NCI-H774 (cell line): ENCODE measurements at regions not wholly inside any gene's neighbourhood (a gene's known extent, or its start where the extent isn't known, plus 50 kb on each side); places are given as distances from the start of the nearest gene placed in this dataset.
"Not testable (repeated sequence)": the region's sequence is repeated elsewhere in the genome, so short reads cannot be mapped to it uniquely, and the experiment has no call there.

Experiments used
- DNase-seq: peaks from one replicate; lab custom pipeline; 2025; lab: John Stamatoyannopoulos, UW

DNA sequence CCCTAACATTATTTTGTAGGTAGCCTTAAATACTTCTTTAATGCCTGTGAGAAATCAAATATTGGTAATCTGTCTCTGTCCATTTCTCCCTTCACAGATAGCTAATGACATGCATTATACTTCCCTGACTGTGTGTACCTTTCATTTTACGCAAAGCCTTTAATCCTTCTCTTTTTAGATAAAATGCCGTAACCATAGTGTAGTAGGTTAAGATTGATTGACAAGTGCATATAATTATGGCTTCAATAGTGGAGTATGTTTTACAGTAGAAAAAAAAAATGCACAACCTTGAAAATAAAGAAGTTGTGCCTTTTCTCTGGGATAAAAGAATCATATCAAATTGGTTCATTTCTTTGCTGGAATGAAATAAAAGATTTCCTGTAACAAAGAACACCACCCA lies 559.6 kb upstream of the GRAMD2B start:
- DNase-seq: no peak

DNA sequence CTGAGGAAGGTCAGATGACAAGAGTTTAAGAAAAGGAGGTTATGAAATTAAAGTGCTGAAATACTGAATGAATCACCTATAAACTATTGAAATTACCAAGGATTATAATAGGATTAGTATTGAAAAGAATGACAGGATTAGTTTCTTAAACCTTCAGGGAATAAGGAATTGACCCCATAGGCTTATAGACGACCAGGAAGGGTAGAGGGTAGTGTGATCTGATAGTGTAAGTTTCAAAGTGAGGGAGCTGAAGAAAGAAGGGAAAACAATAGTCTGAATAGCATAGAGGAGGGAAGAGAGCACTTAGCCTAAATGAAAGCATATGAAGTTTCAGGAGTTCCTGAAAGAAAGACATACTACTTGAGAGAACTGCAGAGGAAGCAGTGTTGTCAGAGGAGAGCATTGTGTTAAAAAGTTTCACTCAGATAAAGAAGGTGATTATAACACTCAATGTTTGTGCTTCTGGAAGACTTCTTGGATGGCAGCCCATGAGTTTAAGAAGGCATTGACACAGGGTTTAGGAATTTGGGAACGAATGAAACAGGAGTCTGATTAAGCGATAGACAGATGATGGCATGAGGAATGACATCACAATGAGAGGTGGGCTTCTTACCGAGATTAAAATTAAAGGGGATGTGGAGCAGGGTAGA lies 557.9 kb upstream of the GRAMD2B start:
- no peak for DNase-seq

GRCh38 chr5:125868036-125868435 lies 555.2 kb upstream of the GRAMD2B start:
- DNase-seq: no peak

DNA sequence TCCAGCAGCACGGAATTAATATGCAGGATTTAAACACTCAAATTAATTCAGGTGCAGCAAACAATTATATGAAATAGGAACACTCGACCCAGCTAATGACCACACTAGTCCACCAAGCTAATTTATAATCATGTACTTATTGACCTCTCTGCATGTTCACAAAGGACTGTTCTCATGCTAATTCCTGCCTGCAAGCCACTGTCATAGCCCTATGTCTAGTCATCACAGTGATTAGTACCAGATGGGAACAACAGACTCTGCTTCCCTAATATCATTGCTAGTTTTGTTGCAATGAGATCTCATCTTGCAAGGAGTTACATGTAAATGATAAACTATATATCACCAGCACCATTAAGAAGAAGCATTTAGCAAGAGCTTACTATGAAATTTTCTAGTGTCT lies 553.0 kb upstream of the GRAMD2B start:
- no peak for DNase-seq

DNA sequence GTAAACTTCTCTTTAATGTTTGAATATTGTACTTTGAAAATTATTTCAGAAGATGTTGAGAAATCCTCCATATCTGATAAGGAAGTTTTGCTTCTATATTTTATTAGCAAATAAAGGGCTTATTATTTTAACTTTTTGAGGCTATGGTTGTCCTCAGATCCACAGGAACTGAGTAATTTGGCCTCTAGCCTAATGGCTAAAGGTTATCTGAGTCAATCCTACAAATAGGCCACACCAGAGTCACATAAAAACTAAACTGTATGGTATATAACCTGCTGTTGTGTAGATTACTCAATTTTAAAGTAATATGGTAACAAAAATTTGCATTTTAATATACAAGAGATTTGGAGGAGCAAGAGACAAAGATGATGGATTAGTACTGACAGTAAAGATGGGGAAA lies 549.2 kb upstream of the GRAMD2B start:
- no peak for DNase-seq

- DNase-seq: no peak
Observed at GRCh38 chr5:125874717-125875116, 548.5 kb upstream of the GRAMD2B start.

DNA sequence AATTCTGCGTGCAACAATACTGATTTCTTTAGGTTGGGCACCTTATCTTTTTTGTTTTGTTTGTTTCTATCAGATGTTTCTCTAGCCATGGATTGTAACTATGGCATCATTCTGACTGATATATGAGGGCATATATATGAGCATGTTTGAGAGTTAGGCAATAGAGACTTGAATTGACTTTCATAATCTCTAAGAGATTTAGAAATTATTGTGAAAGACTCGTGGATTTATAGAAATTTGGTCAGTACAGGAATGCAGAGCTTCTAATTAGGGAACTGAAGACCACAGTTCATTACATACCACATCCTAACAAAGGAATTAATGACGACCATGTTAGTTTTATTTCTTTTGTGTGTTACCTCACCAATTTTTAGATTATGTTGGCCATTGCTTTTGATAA lies 546.0 kb upstream of the GRAMD2B start:
- no peak for DNase-seq

- no peak for DNase-seq
Observed at GRCh38 chr5:125882061-125882460, 541.1 kb upstream of the GRAMD2B start.

GRCh38 chr5:125883223-125883622 lies 540.0 kb upstream of the GRAMD2B start:
- DNase-seq: no peak

GRCh38 chr5:125888358-125888757 lies 534.9 kb upstream of the GRAMD2B start:
- no peak for DNase-seq

DNA sequence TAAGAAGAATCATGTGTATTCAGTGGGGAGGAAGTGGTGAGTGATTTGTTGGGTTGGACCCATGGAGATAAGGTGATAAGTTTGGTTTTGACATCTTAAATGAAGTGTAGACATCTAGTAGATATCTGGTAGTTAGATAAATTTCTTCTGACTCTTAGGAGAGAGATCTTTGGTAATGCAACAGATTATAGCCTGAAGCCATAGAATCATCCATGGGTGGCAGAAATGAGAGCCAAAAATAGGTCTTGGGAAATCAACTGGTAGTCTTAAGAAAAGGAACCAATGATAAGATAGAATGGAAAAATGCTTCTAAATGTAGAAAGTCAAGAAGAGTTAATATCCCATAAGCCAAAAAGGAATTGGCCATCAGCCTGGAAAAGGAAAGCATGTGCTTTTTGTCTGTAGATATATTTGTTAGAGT lies 532.7 kb upstream of the GRAMD2B start:
- no peak for DNase-seq

DNA sequence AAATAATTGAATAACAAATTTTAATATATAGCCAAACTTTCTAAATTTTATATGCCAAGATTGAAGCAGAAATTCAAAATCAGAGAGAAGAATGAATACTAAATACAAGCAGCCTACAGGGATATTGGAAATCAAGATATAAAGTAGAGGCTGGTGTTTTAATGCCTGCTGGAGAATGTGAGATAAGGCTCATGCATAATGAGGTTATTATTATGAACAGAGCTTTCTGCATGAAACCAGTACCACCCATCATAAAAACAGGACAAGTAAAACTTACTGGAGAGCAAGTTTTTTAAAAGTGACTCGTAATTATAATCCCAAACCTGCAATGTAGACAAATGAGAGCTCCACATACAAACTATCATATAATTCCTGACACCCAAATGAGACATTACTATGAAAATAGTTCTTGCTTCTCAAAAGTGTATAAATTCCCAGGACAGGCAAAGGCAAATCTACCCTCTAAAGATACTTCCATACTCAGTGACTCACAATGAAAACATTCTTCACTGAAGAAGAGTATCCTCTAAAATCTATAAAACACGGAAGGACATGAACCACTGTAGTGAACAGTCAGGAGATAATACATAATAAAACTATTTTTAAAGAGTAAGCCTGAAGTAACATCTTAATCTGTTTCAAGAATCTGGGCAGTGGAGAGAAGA lies 532.0 kb upstream of the GRAMD2B start:
- no peak for DNase-seq

DNA sequence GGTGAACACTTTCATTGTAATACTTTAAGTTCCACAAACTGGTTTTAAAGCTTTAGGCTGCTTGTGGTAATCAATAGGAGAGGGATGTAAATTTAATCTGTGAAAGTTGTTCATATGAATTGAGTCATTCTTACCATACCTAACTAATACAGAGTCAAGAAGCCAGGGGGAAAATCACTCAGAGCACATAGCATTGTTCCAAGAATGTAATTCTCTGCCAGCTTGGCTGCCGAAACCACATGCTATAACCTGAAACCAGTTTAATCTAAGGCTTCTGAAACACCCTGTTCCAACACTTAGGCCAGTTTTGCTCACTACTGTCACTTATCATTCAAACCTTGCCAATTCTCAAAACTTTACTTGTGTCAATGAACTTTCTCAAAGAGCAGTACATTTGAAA lies 528.8 kb upstream of the GRAMD2B start:
- DNase-seq: no peak

GRCh38 chr5:125896368-125896767 lies 526.8 kb upstream of the GRAMD2B start:
- no peak for DNase-seq

- no peak for DNase-seq
Observed at GRCh38 chr5:125897089-125897488, 526.1 kb upstream of the GRAMD2B start.

- no peak for DNase-seq
Observed at GRCh38 chr5:125898851-125899405, 524.3 kb upstream of the GRAMD2B start.

DNA sequence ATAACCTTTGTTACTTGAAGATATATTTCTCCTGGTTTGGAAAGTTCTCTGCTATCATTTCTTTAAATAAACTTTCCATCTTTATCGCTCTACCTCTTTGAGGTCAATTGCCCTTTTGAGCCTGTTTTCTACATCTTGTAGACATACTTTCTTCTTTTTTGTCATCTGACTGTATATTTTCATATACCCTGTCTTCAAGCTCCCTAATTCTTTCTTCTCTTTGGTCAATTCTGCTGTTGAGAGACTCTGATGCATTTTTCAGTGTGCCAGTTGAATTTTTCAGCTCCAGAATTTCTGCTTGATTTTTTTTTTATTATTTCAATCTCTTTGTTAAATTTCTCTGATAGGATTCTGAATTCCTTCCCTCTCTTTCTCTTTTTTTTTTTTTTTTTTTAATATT lies 511.2 kb upstream of the GRAMD2B start:
- no peak for DNase-seq

GRCh38 chr5:125913200-125913599 lies 510.0 kb upstream of the GRAMD2B start:
- no peak for DNase-seq

DNA sequence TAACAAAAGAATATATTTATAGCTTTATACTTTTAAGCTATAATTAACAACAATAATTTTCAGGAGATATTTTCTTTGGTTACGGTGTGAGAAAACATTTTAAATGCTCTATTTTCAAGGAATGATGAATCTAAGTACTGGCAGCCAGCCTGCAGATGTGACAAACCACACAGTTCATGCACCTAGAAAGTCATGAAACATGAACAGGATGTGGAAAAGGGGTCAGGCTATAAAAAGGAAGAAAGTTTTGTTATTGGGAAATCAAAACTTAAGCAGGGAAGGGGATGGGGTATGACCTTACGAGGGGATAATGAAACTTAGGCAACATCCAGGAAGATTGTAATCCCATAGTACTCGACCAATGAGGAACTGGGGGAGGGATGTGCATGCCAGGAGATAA lies 508.7 kb upstream of the GRAMD2B start:
- no peak for DNase-seq

DNA sequence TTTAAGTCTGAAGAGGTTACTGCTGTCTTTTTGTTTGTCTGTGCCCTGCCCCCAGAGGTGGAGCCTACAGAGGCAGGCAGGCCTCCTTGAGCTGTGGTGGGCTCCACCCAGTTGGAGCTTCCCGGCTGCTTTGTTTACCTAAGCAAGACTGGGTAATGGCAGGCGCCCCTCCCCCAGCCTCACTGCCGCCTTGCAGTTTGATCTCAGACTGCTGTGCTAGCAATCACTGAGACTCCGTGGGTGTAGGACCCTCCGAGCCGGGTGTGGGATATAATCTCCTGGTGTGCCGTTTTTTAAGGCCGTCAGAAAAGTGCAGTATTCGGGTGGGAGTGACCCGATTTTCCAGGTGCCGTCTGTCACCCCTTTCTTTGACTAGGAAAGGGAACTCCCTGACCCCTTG lies 499.3 kb upstream of the GRAMD2B start:
- DNase-seq: not testable (repeated sequence)

GRCh38 chr5:125926172-125926571 lies 497.0 kb upstream of the GRAMD2B start:
- DNase-seq: no peak

GRCh38 chr5:125928663-125929062 lies 494.5 kb upstream of the GRAMD2B start:
- DNase-seq: no peak

DNA sequence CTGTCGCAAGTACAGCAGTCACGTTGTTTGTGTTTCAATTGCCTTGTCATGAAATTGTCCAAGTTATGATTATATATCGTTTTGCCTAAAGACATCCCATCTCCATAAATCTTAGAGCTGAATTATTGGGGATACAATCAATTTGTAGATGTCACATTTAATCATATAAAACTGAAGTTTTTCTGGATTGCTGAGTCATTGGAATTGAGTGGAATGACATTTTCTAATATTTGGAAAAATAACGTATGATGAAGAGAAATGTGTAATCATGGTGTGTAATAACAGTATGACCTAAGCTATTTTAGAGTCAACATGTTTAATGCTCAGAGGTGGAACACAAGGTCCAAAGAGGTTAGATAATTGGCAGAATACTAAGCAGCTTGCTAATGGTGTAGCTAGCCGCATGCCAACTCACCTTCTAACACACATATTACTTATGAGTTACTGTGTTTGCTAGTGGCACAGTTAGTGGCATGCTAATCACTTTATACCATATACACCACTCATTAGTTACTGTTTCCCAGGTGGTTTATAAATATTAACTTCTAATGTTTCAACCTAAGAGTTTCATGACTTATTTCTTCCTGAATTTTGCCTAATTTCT lies 473.1 kb upstream of the GRAMD2B start:
- DNase-seq: no peak
